Hepatocyte (in vitro differentiated cells): ENCODE measurements at regions not wholly inside any gene's neighbourhood (a gene's known extent, or its start where the extent isn't known, plus 50 kb on each side); places are given as distances from the start of the nearest gene placed in this dataset.

Source experiments
- DNase-seq: peaks from one replicate; pipeline ENCODE4 v3.0.0-alpha.2; 2016; ENCODE audit warnings: low spot score
- H2AFZ ChIP-seq: fragments of 200-600 bp; sonication (generic); 2 replicates; pipeline ENCODE4 v1.6.0; 2016; ENCODE audit warnings: antibody characterized with exemption, mild to moderate bottlenecking
- H3K27ac ChIP-seq: fragments of 200-600 bp; sonication (generic); 2 replicates; pipeline ENCODE4 v1.5.1; 2016; ENCODE audit warnings: mild to moderate bottlenecking
- H3K27me3 ChIP-seq: fragments of 200-600 bp; sonication (generic); 2 replicates; pipeline ENCODE4 v1.6.1; 2016
- H3K36me3 ChIP-seq: fragments of 200-600 bp; sonication (generic); replicated peaks from 2 replicates; pipeline ENCODE4 v1.5.1; 2016; ENCODE audit warnings: low read depth; ENCODE audit not compliant: insufficient read depth
- H3K4me1 ChIP-seq: fragments of 200-600 bp; sonication (generic); 2 replicates; pipeline ENCODE4 v1.5.1; 2016; ENCODE audit warnings: mild to moderate bottlenecking, moderate library complexity; ENCODE audit not compliant: insufficient read depth
- H3K4me2 ChIP-seq: fragments of 200-600 bp; sonication (generic); 2 replicates; pipeline ENCODE4 v1.6.0; 2016
- H3K4me3 ChIP-seq: fragments of 200-600 bp; sonication (generic); 2 replicates; pipeline ENCODE4 v1.5.1; 2016; ENCODE audit warnings: mild to moderate bottlenecking
- H3K79me2 ChIP-seq: fragments of 200-600 bp; sonication (generic); 2 replicates; pipeline ENCODE4 v1.6.0; 2017; ENCODE audit warnings: mild to moderate bottlenecking
- H3K9me2 ChIP-seq: fragments of 200-600 bp; sonication (generic); replicated peaks from 2 replicates; pipeline ENCODE4 v1.6.0; 2017; ENCODE audit warnings: mild to moderate bottlenecking; ENCODE audit not compliant: insufficient read depth
- H3K9me3 ChIP-seq: fragments of 200-600 bp; sonication (generic); 2 replicates; pipeline ENCODE4 v1.5.1; 2016; ENCODE audit warnings: low read depth, mild to moderate bottlenecking
- H4K20me1 ChIP-seq: fragments of 200-600 bp; sonication (generic); 2 replicates; pipeline ENCODE4 v1.6.0; 2016; ENCODE audit warnings: mild to moderate bottlenecking; ENCODE audit not compliant: insufficient read depth, poor library complexity, severe bottlenecking
- CTCF ChIP-seq: fragments of 200-600 bp; sonication (generic); IDR thresholded peaks from 2 replicates; pipeline ENCODE4 v1.5.1; 2016; ENCODE audit warnings: antibody characterized with exemption, mild to moderate bottlenecking; ENCODE audit not compliant: poor library complexity
- EZH2 ChIP-seq: fragments of 200-600 bp; sonication (generic); IDR thresholded peaks from 2 replicates; pipeline ENCODE4 v1.6.1; 2016; ENCODE audit warnings: antibody characterized with exemption, mild to moderate bottlenecking, borderline replicate concordance
- EZH2phosphoT487 ChIP-seq: fragments of 200-600 bp; sonication (generic); IDR thresholded peaks from one replicate; pipeline ENCODE4 v1.6.1; 2018; ENCODE audit warnings: antibody characterized with exemption, mild to moderate bottlenecking, low read depth, moderate library complexity; ENCODE audit not compliant: unreplicated experiment, severe bottlenecking
- WGBS: methylation state at CpG from one replicate; pipeline ENCODE4 v1.1.6; 2016; ENCODE audit warnings: low lambda C conversion rate; ENCODE audit errors: missing lambda C conversion rate; 5-methylcytosine and 5-hydroxymethylcytosine counted together

GRCh38 chr17:68169840-68170239 lies 78.0 kb upstream of the AMZ2 start:
- no peaks in the 10 kb centered on the region for H3K79me2 ChIP-seq
- H3K27me3 ChIP-seq: no peaks in the 10 kb centered on the region
- 92% methylated on average over 10 of the region's 10 CpGs for WGBS
- no peak overlapping the region for H3K27ac ChIP-seq
- no peaks in the 10 kb centered on the region for H3K9me2 ChIP-seq
- H2AFZ ChIP-seq: no peak overlapping the region
- no peaks in the 10 kb centered on the region for H3K4me1 ChIP-seq
- no peak overlapping the region for H3K4me3 ChIP-seq
- H3K36me3 ChIP-seq: no peaks in the 10 kb centered on the region
- no peaks in the 10 kb centered on the region for H3K9me3 ChIP-seq
- TF ChIP-seq EZH2phosphoT487 (no peak), CTCF (no peak), EZH2 (no peak)
- no peak overlapping the region for H3K4me2 ChIP-seq
- H4K20me1 ChIP-seq: no peaks in the 10 kb centered on the region
- DNase-seq: no peak

GRCh38 chr17:68170246-68170645 lies 77.6 kb upstream of the AMZ2 start:
- H3K79me2 ChIP-seq: no peaks in the 10 kb centered on the region
- no peak overlapping the region for H2AFZ ChIP-seq
- H3K9me3 ChIP-seq: no peaks in the 10 kb centered on the region
- no peaks in the 10 kb centered on the region for H3K9me2 ChIP-seq
- no peak overlapping the region for H3K27ac ChIP-seq
- no peaks in the 10 kb centered on the region for H3K27me3 ChIP-seq
- H3K4me2 ChIP-seq: no peak overlapping the region
- no peak overlapping the region for H3K4me3 ChIP-seq
- H4K20me1 ChIP-seq: no peaks in the 10 kb centered on the region
- H3K4me1 ChIP-seq: no peaks in the 10 kb centered on the region
- no peak for TF ChIP-seq EZH2
- no peak for TF ChIP-seq EZH2phosphoT487
- no peaks in the 10 kb centered on the region for H3K36me3 ChIP-seq
- 87% methylated on average over 3 of the region's 3 CpGs for WGBS
- no peak for DNase-seq

GRCh38 chr17:68172461-68172954 lies 75.3 kb upstream of the AMZ2 start:
- Histone ChIP-seq H3K4me1 (no peaks in the 10 kb centered on the region), H3K79me2 (no peaks in the 10 kb centered on the region), H2AFZ (no peak overlapping the region), H3K36me3 (no peaks in the 10 kb centered on the region), H4K20me1 (no peaks in the 10 kb centered on the region), H3K4me2 (no peak overlapping the region), H3K27ac (no peak overlapping the region), H3K9me2 (no peaks in the 10 kb centered on the region), H3K9me3 (no peaks in the 10 kb centered on the region), H3K4me3 (no peak overlapping the region), H3K27me3 (no peaks in the 10 kb centered on the region)
- peak; percentile 81 for DNase-seq
- no peak for TF ChIP-seq EZH2
- no peak for TF ChIP-seq EZH2phosphoT487
- peak; percentile 85 for TF ChIP-seq CTCF
- WGBS: 36% methylated on average over 13 of the region's 13 CpGs

GRCh38 chr17:68175416-68175815 lies 72.4 kb upstream of the AMZ2 start:
- Histone ChIP-seq H3K9me3 (no peaks in the 10 kb centered on the region), H3K36me3 (no peaks in the 10 kb centered on the region), H3K27ac (no peak overlapping the region), H3K4me2 (no peak overlapping the region), H3K4me1 (no peaks in the 10 kb centered on the region), H4K20me1 (no peaks in the 10 kb centered on the region), H3K9me2 (no peaks in the 10 kb centered on the region), H3K27me3 (no peaks in the 10 kb centered on the region), H2AFZ (no peak overlapping the region), H3K79me2 (no peaks in the 10 kb centered on the region), H3K4me3 (no peak overlapping the region)
- TF ChIP-seq EZH2phosphoT487 (no peak), EZH2 (no peak), CTCF (no peak)
- DNase-seq: no peak
- 92% methylated on average over 2 of the region's 2 CpGs for WGBS
